NCI-H2196 treated with DMSO at 0.1 percent for 48 hours (cell line): ENCODE measurements at regions not wholly inside any gene's neighbourhood (a gene's known extent, or its start where the extent isn't known, plus 50 kb on each side); places are given as distances from the start of the nearest gene placed in this dataset.
"Not testable (repeated sequence)": the region's sequence is repeated elsewhere in the genome, so short reads cannot be mapped to it uniquely, and the experiment has no call there.

Experiments
- DNase-seq: peaks from one replicate; lab custom pipeline; 2025; ENCODE audit not compliant: unreplicated experiment; lab: John Stamatoyannopoulos, UW

GRCh38 chr11:134980819-134981710, 569.0 kb upstream of the B3GAT1 start:
- DNase-seq: no peak

DNA sequence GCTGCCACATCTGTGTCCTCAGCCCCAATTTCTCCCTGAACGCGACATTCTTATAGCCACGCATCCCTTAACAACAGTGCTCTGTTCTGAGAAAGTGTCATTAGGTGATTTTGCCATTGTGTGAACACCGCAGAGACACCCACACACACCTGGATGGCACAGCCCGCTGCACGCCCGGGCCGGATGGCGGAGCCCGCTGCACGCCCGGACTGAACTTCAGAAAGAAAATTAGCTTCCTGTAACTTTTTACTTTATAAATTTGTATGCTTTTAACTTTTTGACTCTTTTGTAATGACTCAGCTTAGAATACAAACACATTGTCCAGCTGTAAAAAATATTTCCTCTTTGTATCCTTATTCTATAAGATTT, 567.0 kb upstream of the B3GAT1 start:
- DNase-seq: not testable (repeated sequence)

GRCh38 chr11:134978388-134979088, 566.5 kb upstream of the B3GAT1 start:
- DNase-seq: no peak

- no peak for DNase-seq
These were observed 564.5 kb upstream of the B3GAT1 start for GRCh38 chr11:134976551-134976950.

DNA sequence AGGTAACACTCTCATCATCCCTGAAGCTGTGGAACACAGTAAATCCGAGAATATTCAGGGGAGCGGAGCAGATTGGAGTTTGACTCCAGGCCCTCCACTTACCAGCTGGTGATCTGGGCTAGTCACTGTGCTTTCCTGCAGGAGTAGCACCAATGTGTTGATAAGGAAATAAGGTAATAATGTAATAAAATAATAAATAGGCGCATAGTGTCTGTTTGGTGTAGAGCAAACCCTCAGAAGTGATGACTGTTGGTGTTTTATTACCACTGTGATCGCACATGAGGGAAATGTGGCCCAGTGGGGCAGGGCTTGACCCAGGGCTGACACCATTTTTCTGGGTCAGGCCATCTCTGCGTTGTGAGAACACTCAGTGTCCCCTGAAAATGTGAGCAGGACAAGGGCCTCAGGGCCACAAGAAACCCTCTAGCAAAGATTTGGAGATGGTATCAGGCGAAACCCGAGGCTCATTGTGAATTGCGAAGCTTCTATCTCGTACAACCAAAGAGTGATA, 563.9 kb upstream of the B3GAT1 start:
- no peak for DNase-seq

DNA sequence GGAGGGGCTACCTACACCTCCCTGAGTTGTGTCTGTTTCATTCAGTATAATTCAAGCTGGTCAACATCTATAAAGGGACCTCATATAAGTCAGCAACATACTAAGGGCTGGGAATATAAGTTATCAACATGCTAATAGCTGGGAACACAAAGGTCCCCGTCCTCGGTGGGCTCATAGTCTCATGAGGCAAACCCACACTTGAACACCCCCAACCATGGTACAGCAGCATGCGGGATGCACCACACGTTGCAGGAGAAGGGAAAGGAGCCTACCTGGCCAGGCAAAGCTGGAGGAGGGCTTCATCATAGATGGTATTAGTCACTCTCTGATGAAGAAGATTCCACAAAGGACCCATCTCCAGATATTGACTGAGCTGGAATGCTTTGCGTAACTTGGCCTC, 561.8 kb upstream of the B3GAT1 start:
- no peak for DNase-seq

DNA sequence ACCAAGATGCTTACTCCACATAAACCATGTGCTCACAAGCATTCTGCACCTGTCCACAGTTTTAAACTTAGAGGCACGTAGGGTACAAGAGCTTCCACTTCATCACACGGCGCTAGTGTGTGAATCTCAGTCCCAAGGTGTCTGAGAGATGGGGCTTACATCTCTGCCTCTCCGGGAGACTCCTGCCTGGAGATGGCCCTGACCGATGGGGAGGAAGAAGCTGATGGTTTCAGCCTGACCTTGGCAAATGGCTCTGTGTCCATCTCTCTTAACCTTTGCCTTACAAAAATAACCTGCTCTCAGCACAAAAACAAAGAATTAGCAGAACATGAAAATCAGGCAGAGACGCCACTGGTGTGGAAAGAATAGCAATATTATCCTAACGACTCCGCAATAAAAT, 559.3 kb upstream of the B3GAT1 start:
- no peak for DNase-seq

GRCh38 chr11:134967746-134968145, 555.7 kb upstream of the B3GAT1 start:
- no peak for DNase-seq

- DNase-seq: not testable (repeated sequence)
These were observed 549.3 kb upstream of the B3GAT1 start for GRCh38 chr11:134961386-134961785.

- no peak for DNase-seq
These were observed 546.8 kb upstream of the B3GAT1 start for GRCh38 chr11:134958870-134959269.

- DNase-seq: no peak
These were observed 546.2 kb upstream of the B3GAT1 start for GRCh38 chr11:134958336-134958640.

DNA sequence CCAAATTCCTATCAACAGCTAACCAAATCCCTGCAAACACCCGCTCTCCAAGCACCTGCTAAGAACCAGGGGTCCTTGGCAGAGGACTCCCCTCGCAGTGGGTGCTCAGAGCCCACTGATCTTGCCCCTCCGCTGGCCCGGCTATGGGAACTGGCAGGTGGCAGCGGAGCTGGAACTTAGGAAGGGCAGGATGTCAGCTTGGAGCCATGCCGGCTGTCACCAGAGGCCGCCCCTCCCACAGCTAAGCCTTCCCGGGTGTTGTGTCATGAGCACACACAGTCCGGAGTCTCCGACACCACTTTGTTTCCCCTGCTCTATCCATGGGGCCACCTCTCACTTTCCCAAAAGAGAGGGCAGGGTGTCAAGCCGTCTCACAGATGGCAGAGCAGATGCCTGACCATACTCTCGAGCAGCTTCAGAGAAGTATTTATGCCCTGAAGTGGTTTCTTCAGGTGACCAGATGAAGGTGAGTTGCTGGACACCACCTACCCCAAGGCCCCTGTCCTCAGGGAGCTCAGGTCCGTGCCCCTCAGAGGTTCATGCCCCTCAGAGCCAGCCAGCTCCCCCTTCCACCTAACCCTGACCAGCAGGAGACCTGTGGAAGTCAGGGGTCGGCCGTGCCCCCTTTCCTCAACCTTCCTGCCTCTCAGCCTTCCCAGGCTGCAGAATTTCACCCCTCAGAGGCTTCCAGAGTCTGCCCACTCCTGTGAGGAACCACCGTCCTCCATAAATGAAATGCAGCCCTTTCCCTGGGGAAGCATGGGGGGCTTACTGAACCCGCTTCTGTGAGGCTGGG, 545.7 kb upstream of the B3GAT1 start:
- no peak for DNase-seq

DNA sequence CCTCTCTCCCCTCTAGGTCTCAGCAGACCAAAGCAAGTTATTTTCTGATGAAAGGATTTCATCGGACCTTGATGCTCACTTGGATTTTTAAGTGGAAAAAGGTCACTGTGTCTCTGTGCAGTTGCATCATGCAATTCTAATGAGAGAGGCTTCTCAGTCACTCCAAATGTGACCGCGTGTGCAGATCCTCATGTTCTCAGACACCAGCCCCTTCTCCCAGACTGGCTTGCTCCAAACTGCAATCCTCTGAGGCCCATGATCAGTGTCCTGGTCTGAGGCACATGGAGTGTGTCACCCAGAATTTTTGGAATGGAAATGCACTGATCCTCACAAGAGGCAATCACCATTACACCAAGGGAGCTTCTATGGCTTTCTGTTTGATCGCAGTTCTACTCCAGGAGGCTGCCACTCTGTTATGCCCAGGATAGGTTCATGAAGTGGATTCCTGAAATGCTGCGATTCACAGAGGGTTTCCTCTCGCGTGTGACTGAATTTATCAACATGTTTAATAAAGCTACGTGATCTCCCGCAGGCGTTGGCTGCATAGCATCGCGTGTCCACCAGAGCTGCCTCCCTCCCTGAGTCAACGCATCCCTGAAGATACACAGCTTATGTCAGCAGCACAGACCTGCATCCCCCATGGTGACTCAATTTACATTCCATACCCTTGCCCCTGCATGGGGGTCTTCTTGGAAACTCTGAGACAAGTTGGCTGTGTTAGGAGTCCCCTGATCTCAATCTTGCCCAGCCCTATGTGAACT, 544.6 kb upstream of the B3GAT1 start:
- no peak for DNase-seq

- DNase-seq: not testable (repeated sequence)
These were observed 543.9 kb upstream of the B3GAT1 start for GRCh38 chr11:134955970-134956369.

- no peak for DNase-seq
These were observed 543.2 kb upstream of the B3GAT1 start for GRCh38 chr11:134955281-134955680.

- DNase-seq: not testable (repeated sequence)
These were observed 542.4 kb upstream of the B3GAT1 start for GRCh38 chr11:134954456-134954855.

DNA sequence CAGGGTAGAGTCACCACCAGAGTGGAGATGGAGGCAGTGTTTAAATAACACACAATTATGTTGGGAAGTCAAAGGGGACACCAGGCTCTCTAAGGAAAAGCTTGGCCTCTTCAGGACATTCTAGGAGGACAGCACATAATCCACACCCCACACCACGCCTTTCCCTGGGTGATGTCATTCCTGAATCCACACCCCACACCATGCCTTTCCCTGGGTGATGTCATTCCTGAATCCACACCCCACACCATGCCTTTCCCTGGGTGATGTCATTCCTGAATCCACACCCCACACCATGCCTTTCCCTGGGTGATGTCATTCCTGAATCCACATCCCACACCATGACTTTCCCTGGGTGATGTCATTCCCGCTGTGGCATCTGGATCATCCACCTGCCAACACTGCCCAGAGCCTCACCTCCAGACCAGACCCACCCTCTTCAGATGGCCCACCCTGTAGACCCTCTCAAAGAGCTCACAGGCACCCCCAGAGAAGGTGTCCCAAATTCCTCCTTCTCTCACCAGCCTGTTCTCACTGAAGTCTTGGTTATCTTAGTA, 541.5 kb upstream of the B3GAT1 start:
- DNase-seq: not testable (repeated sequence)

GRCh38 chr11:134951305-134951700, 539.3 kb upstream of the B3GAT1 start:
- no peak for DNase-seq

- no peak for DNase-seq
These were observed 538.8 kb upstream of the B3GAT1 start for GRCh38 chr11:134950692-134951304.
